IMR-90 (cell line): ENCODE measurements at regions not wholly inside any gene's neighbourhood (a gene's known extent, or its start where the extent isn't known, plus 50 kb on each side); places are given as distances from the start of the nearest gene placed in this dataset.

ENCODE experiments used
- ATAC-seq: fragments of 200-7000 bp; cut with Tn5 transposase; 2 replicates; pipeline ENCODE4 v1.9.1; 2020; ENCODE audit warnings: low read depth, mild to moderate bottlenecking, moderate library complexity
- BruUV-seq: library from RNA; stranded (reverse); fragments of 400-500 nt; replicated peaks from 2 replicates; lab custom pipeline; 2021; lab: Mats Ljungman, UMichigan
- CTCF ChIA-PET: fragments of 300-600 bp; formaldehyde crosslinking; extraction: SDS; loops from one replicate; lab custom pipeline; 2021; ENCODE audit warnings: antibody characterized with exemption; lab: Yijun Ruan, JAX
- POLR2A ChIA-PET: fragments of 300-600 bp; sonication (Branson Sonifier 250); formaldehyde crosslinking; loops from one replicate; lab custom pipeline; 2022; ENCODE audit warnings: antibody characterized with exemption; ENCODE audit not compliant: unreplicated experiment; lab: Charles Lee
- DNase-seq: peaks from one replicate; pipeline ENCODE4 v3.0.0; 2013
- H2AFZ ChIP-seq: replicated peaks from 2 replicates; pipeline ENCODE3; 2013; ENCODE audit warnings: low read length, mild to moderate bottlenecking; ENCODE audit not compliant: poor library complexity
- H2AK5ac ChIP-seq: 2 replicates; pipeline ENCODE4 v1.6.1; 2013; ENCODE audit warnings: low read depth, low read length, inconsistent platforms
- H2AK9ac ChIP-seq: replicated peaks from 2 replicates; pipeline ENCODE3; 2013; ENCODE audit warnings: mild to moderate bottlenecking, low read depth, low read length, moderate library complexity; ENCODE audit not compliant: poor library complexity
- H2BK120ac ChIP-seq: 2 replicates; pipeline ENCODE4 v1.6.1; 2013; ENCODE audit warnings: low read depth, low read length, inconsistent platforms
- H2BK15ac ChIP-seq: 3 replicates; pipeline ENCODE4 v1.6.1; 2013; ENCODE audit warnings: low read depth, low read length, inconsistent platforms
- H2BK20ac ChIP-seq: 2 replicates; pipeline ENCODE4 v1.6.1; 2013; ENCODE audit warnings: low read depth, mild to moderate bottlenecking, inconsistent platforms, low read length, moderate library complexity
- H2BK5ac ChIP-seq: 2 replicates; pipeline ENCODE4 v1.6.1; 2013; ENCODE audit warnings: mild to moderate bottlenecking, low read depth, low read length, inconsistent platforms; ENCODE audit not compliant: poor library complexity, severe bottlenecking
- H3K14ac ChIP-seq: replicated peaks from 2 replicates; pipeline ENCODE4 v1.6.1; 2013; ENCODE audit warnings: low read depth, low read length, inconsistent platforms
- H3K18ac ChIP-seq: 2 replicates; pipeline ENCODE4 v1.6.1; 2013; ENCODE audit warnings: low read depth, low read length, control low read depth
- H3K23ac ChIP-seq: 2 replicates; pipeline ENCODE4 v1.6.1; 2013; ENCODE audit warnings: low read depth, low read length, inconsistent platforms
- H3K27ac ChIP-seq: 2 replicates; pipeline ENCODE4 v1.5.1; 2013; ENCODE audit warnings: mild to moderate bottlenecking, control low read depth, low read length; ENCODE audit not compliant: insufficient read depth
- H3K27me3 ChIP-seq: 2 replicates; pipeline ENCODE4 v1.6.1; 2013; ENCODE audit warnings: low read length; ENCODE audit not compliant: control insufficient read depth, insufficient read depth
- H3K36me3 ChIP-seq: 2 replicates; pipeline ENCODE4 v1.6.1; 2013; ENCODE audit warnings: low read length, mixed read lengths; ENCODE audit not compliant: control insufficient read depth, insufficient read depth
- H3K4ac ChIP-seq: 2 replicates; pipeline ENCODE4 v1.6.1; 2013; ENCODE audit warnings: low read depth, low read length, inconsistent platforms
- H3K4me1 ChIP-seq: 2 replicates; pipeline ENCODE4 v1.6.1; 2013; ENCODE audit warnings: low read length, mixed read lengths; ENCODE audit not compliant: control insufficient read depth, insufficient read depth
- H3K4me2 ChIP-seq: 2 replicates; pipeline ENCODE4 v1.6.1; 2013; ENCODE audit warnings: low read depth, mild to moderate bottlenecking, control low read depth, low read length, moderate library complexity
- H3K4me3 ChIP-seq: 2 replicates; pipeline ENCODE4 v1.5.1; 2013; ENCODE audit warnings: low read depth, mild to moderate bottlenecking, control low read depth, low read length, moderate library complexity; ENCODE audit not compliant: insufficient read depth
- H3K56ac ChIP-seq: 2 replicates; pipeline ENCODE4 v1.6.1; 2013; ENCODE audit warnings: low read length, inconsistent platforms; ENCODE audit not compliant: insufficient read depth; ENCODE audit errors: extremely low read depth
- H3K79me1 ChIP-seq, 2 experiments: 2 replicates each; pipeline ENCODE4 v1.6.1; 2013; ENCODE audit warnings: low read length in 2 of 2, inconsistent platforms in 1 of 2, low read depth in 1 of 2
- H3K9ac ChIP-seq: 2 replicates; pipeline ENCODE4 v1.6.1; 2013; ENCODE audit warnings: low read depth, low read length, control low read depth
- H3K9me1 ChIP-seq: 2 replicates; pipeline ENCODE4 v1.6.1; 2013; ENCODE audit warnings: low read length, inconsistent platforms; ENCODE audit not compliant: insufficient read depth
- H3K9me3 ChIP-seq: 2 replicates; pipeline ENCODE4 v1.6.1; 2013; ENCODE audit warnings: low read length; ENCODE audit not compliant: control insufficient read depth, insufficient read depth
- H4K20me1 ChIP-seq: 2 replicates; pipeline ENCODE4 v1.6.1; 2013; ENCODE audit warnings: low read length, inconsistent platforms; ENCODE audit not compliant: insufficient read depth
- H4K5ac ChIP-seq: 2 replicates; pipeline ENCODE4 v1.6.1; 2013; ENCODE audit warnings: mild to moderate bottlenecking, low read depth, low read length, control low read depth
- H4K8ac ChIP-seq, 2 experiments: 2 replicates each; pipeline ENCODE4 v1.6.1; 2013; ENCODE audit warnings: low read depth in 2 of 2, low read length in 2 of 2, control low read depth in 1 of 2, inconsistent platforms in 1 of 2
- H4K91ac ChIP-seq: 2 replicates; pipeline ENCODE4 v1.6.1; 2013; ENCODE audit warnings: low read depth, low read length, inconsistent platforms; ENCODE audit not compliant: insufficient read depth
- BHLHE40 ChIP-seq: fragments of 150-350 bp; IDR thresholded peaks from 2 replicates; pipeline ENCODE4 v1.6.1; 2016; ENCODE audit warnings: mild to moderate bottlenecking, low read depth, low read length
- CEBPB ChIP-seq: IDR thresholded peaks from 2 replicates; pipeline ENCODE4 v1.6.1; 2012; ENCODE audit warnings: low read depth, low read length, improper control_type of control experiment
- CHD1 ChIP-seq: IDR thresholded peaks from 2 replicates; pipeline ENCODE4 v1.6.1; 2012; ENCODE audit warnings: low read depth, low read length, improper control_type of control experiment
- FOS ChIP-seq: fragments of 150-350 bp; IDR thresholded peaks from 2 replicates; pipeline ENCODE4 v1.6.1; 2016; ENCODE audit warnings: low read depth, low read length
- MAFK ChIP-seq: IDR thresholded peaks from 2 replicates; pipeline ENCODE4 v1.6.1; 2012; ENCODE audit warnings: low read depth, low read length, improper control_type of control experiment
- MAZ ChIP-seq: IDR thresholded peaks from 2 replicates; pipeline ENCODE4 v1.6.1; 2012; ENCODE audit warnings: low read depth, mild to moderate bottlenecking, low read length, improper control_type of control experiment, moderate library complexity, borderline replicate concordance
- MXI1 ChIP-seq: IDR thresholded peaks from 2 replicates; pipeline ENCODE4 v1.6.1; 2012; ENCODE audit warnings: low read depth, mild to moderate bottlenecking, low read length, moderate library complexity, borderline replicate concordance
- NFE2L2 ChIP-seq: fragments of 150-350 bp; IDR thresholded peaks from 2 replicates; pipeline ENCODE4 v1.6.1; 2016; ENCODE audit warnings: low read depth, mild to moderate bottlenecking, low read length
- POLR2A ChIP-seq: IDR thresholded peaks from 2 replicates; pipeline ENCODE4 v1.6.1; 2012; ENCODE audit warnings: mild to moderate bottlenecking, low read depth, low read length
- RAD21 ChIP-seq: IDR thresholded peaks from 2 replicates; pipeline ENCODE4 v1.6.1; 2012; ENCODE audit warnings: low read length, improper control_type of control experiment
- RCOR1 ChIP-seq: IDR thresholded peaks from 2 replicates; pipeline ENCODE4 v1.6.1; 2012; ENCODE audit warnings: mild to moderate bottlenecking, low read length, improper control_type of control experiment; ENCODE audit not compliant: insufficient replicate concordance
- RFX5 ChIP-seq: IDR thresholded peaks from 2 replicates; pipeline ENCODE4 v1.8.0; 2012; ENCODE audit warnings: low read depth, mild to moderate bottlenecking, low read length, moderate library complexity
- SMC3 ChIP-seq: fragments of 150-350 bp; IDR thresholded peaks from 2 replicates; pipeline ENCODE4 v1.6.1; 2016; ENCODE audit warnings: low read depth, mild to moderate bottlenecking, antibody characterized with exemption, low read length, moderate library complexity
- WGBS, 2 experiments: methylation state at CpG; one replicate each; pipeline versions ENCODE4 v1.1.5 to v1.1.7; 2013; ENCODE audit warnings: missing lambda C conversion rate in 2 of 2; ENCODE audit not compliant: insufficient read length in 1 of 2; ENCODE audit errors: extremely low coverage in 2 of 2; 5-methylcytosine and 5-hydroxymethylcytosine counted together
- dilution Hi-C: fragments of 300-500 bp; cut with HindIII; formaldehyde crosslinking; loops from one replicate; pipeline ENCODE4 v1.14.3; 2018; ENCODE audit warnings: low sequenced_read_pairs; ENCODE audit not compliant: unreplicated experiment
- in situ Hi-C: fragments of 300-500 bp; cut with MboI; formaldehyde crosslinking; loops from 3 replicates; pipeline ENCODE4 v1.14.3; 2019; ENCODE audit warnings: low sequenced_read_pairs, inconsistent platforms, mixed read lengths
- intact Hi-C: fragments of 100-400 bp; cut with micrococcal nuclease; formaldehyde crosslinking; loops from 2 replicates; pipeline ENCODE4 v1.10.0; 2022
- TF ChIP-seq, protein P1 (sequence below): conservative IDR thresholded peaks from 2 replicates; pipeline ENCODE4 v1.5.1; 2012; ENCODE audit warnings: mild to moderate bottlenecking, low read depth, low read length, improper control_type of control experiment
- TF ChIP-seq, protein P2 (sequence below): fragments of 150-350 bp; IDR thresholded peaks from 2 replicates; pipeline ENCODE4 v1.6.1; 2017; ENCODE audit warnings: mild to moderate bottlenecking, antibody characterized with exemption, low read length, low read depth
- TF ChIP-seq, protein P3 (sequence below): fragments of 150-350 bp; IDR thresholded peaks from 2 replicates; pipeline ENCODE4 v1.6.1; 2016; ENCODE audit warnings: low read depth, mild to moderate bottlenecking, low read length, moderate library complexity, borderline replicate concordance

DNA sequence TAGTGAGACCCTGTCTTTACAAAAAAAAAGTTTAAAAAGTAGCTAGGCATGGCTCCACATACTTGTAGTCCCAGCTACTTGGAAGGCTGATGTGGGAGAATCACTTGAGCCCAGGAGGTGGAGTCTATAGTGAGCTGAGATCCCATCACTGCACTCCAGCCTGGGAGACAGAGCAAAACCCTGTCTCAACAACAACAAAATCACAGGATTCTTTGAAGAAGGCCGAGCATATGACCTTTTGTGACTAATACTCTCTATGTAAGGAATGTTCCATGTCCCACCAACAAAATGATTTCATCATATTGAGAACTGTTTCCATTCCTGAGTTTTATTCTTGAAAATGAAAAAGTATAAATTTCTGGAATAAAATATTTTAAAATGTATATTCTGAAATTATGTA is 58.9 kb upstream of the EFCAB3 start:
- DNase-seq, result no peak

More for the DNA sequence above, 58.9 kb upstream of the EFCAB3 start:
- BruUV-seq, result no TSS peak
- no peak overlapping the region for H2AK9ac ChIP-seq
- no peak overlapping the region for H4K91ac ChIP-seq
- H3K9me1 ChIP-seq, result no peaks in the 10 kb centered on the region; the same call in 1 of the 2 replicates
- H2BK15ac ChIP-seq, result no peak overlapping the region
- no peak overlapping the region for H2BK120ac ChIP-seq
- no peak overlapping the region for H4K8ac ChIP-seq
- H4K5ac ChIP-seq, result no peak overlapping the region
- ChIA-PET CTCF (no interaction called here), POLR2A (no interaction called here)
- H3K14ac ChIP-seq, result no peak overlapping the region
- no peak overlapping the region for H3K4ac ChIP-seq
- H3K27me3 ChIP-seq, result peaks cover 11% of the 10 kb centered on the region; the same call in 1 of the 2 replicates
- in situ Hi-C loops, result no loop called here
- no peaks in the 10 kb centered on the region for H3K36me3 ChIP-seq
- H3K4me3 ChIP-seq, result no peak overlapping the region
- H3K4me1 ChIP-seq, result no peaks in the 10 kb centered on the region
- TF ChIP-seq MAFK (no peak), BHLHE40 (no peak), RAD21 (no peak), CHD1 (no peak), FOS (no peak), NFE2L2 (no peak), POLR2A (no peak), CEBPB (no peak; the same call in 1 of the 2 replicates), MAZ (no peak), RCOR1 (no peak), RFX5 (no peak), SMC3 (no peak), MXI1 (no peak)
- TF ChIP-seq, protein P1, sequence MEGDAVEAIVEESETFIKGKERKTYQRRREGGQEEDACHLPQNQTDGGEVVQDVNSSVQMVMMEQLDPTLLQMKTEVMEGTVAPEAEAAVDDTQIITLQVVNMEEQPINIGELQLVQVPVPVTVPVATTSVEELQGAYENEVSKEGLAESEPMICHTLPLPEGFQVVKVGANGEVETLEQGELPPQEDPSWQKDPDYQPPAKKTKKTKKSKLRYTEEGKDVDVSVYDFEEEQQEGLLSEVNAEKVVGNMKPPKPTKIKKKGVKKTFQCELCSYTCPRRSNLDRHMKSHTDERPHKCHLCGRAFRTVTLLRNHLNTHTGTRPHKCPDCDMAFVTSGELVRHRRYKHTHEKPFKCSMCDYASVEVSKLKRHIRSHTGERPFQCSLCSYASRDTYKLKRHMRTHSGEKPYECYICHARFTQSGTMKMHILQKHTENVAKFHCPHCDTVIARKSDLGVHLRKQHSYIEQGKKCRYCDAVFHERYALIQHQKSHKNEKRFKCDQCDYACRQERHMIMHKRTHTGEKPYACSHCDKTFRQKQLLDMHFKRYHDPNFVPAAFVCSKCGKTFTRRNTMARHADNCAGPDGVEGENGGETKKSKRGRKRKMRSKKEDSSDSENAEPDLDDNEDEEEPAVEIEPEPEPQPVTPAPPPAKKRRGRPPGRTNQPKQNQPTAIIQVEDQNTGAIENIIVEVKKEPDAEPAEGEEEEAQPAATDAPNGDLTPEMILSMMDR, result no peak
- TF ChIP-seq, protein P2, sequence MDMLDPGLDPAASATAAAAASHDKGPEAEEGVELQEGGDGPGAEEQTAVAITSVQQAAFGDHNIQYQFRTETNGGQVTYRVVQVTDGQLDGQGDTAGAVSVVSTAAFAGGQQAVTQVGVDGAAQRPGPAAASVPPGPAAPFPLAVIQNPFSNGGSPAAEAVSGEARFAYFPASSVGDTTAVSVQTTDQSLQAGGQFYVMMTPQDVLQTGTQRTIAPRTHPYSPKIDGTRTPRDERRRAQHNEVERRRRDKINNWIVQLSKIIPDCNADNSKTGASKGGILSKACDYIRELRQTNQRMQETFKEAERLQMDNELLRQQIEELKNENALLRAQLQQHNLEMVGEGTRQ, result no peak
- TF ChIP-seq, protein P3, sequence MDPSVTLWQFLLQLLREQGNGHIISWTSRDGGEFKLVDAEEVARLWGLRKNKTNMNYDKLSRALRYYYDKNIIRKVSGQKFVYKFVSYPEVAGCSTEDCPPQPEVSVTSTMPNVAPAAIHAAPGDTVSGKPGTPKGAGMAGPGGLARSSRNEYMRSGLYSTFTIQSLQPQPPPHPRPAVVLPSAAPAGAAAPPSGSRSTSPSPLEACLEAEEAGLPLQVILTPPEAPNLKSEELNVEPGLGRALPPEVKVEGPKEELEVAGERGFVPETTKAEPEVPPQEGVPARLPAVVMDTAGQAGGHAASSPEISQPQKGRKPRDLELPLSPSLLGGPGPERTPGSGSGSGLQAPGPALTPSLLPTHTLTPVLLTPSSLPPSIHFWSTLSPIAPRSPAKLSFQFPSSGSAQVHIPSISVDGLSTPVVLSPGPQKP, result no peak
- no peaks in the 10 kb centered on the region for H4K20me1 ChIP-seq
- no peak overlapping the region for H2BK20ac ChIP-seq
- H3K23ac ChIP-seq, result no peak overlapping the region
- no peak overlapping the region for H2AFZ ChIP-seq
- ATAC-seq, result no peak
- H3K9me3 ChIP-seq, result no peaks in the 10 kb centered on the region
- H3K79me1 ChIP-seq, result no peaks in the 10 kb centered on the region
- H3K27ac ChIP-seq, result no peak overlapping the region
- no CpG with 5 or more reads among the region's 1 CpG for WGBS, 2 experiments
- H3K9ac ChIP-seq, result no peak overlapping the region
- no peak overlapping the region for H2BK5ac ChIP-seq
- H3K18ac ChIP-seq, result no peak overlapping the region
- H3K56ac ChIP-seq, result no peak overlapping the region
- intact Hi-C loops, result no loop called here
- no peak overlapping the region for H3K4me2 ChIP-seq
- dilution Hi-C loops, result no loop called here
- no peak overlapping the region for H2AK5ac ChIP-seq
